Esophagus muscularis mucosa (tissue), 4 donors: ENCODE measurements at regions not wholly inside any gene's neighbourhood (a gene's known extent, or its start where the extent isn't known, plus 50 kb on each side); places are given as distances from the start of the nearest gene placed in this dataset.

Experiments used
- DNase-seq: peaks from one replicate; pipeline ENCODE4 v3.0.0-alpha.2; 2017; ENCODE audit errors: extremely low spot score
- H3K27ac ChIP-seq, 4 donors: fragments of 200-600 bp; sonication (generic); replicated peaks in 1 of 4; 1 replicate in 3 of 4; 2 replicates in 1 of 4; pipeline ENCODE4 v1.5.1; 2016 to 2019; ENCODE audit warnings: mild to moderate bottlenecking in 1 of 4
- H3K27me3 ChIP-seq, 4 donors: fragments of 200-600 bp; sonication (generic); one replicate each; pipeline versions ENCODE4 v1.5.1 to v1.6.0; 2016 to 2019
- H3K36me3 ChIP-seq, 4 donors: fragments of 200-600 bp; sonication (generic); one replicate each; pipeline ENCODE4 v1.5.1; 2016 to 2019
- H3K4me1 ChIP-seq, 4 donors: fragments of 200-600 bp; sonication (generic); one replicate each; pipeline ENCODE4 v1.5.1; 2016 to 2019
- H3K4me3 ChIP-seq, 4 donors: fragments of 200-600 bp; sonication (generic); 1 replicate in 2 of 4; 2 replicates in 2 of 4; pipeline ENCODE4 v1.5.1; 2016 to 2019; ENCODE audit warnings: mild to moderate bottlenecking in 4 of 4, moderate library complexity in 1 of 4
- H3K9me3 ChIP-seq, 4 donors: fragments of 200-600 bp; sonication (generic); 1 replicate in 3 of 4; 2 replicates in 1 of 4; pipeline ENCODE4 v1.5.1; 2016 to 2019
- EP300 ChIP-seq: sonication (generic); formaldehyde crosslinking; IDR thresholded peaks from one replicate; pipeline ENCODE4 v1.6.1; 2017; ENCODE audit warnings: antibody characterized with exemption
- POLR2A ChIP-seq: fragments of 450-650 bp; IDR thresholded peaks from one replicate; pipeline ENCODE4 v1.6.1; 2017; ENCODE audit warnings: antibody characterized with exemption, moderate library complexity, mild to moderate bottlenecking, low read depth
- POLR2AphosphoS5 ChIP-seq, 2 donors: sonication (generic); formaldehyde crosslinking; IDR thresholded peaks; one replicate each; pipeline ENCODE4 v1.6.1; 2017; ENCODE audit warnings: antibody characterized with exemption in 2 of 2
- WGBS: methylation state at CpG from one replicate; pipeline ENCODE4 v1.1.5; 2018; 5-methylcytosine and 5-hydroxymethylcytosine counted together
- intact Hi-C: fragments of 100-400 bp; cut with DNase I; formaldehyde crosslinking; loops from one replicate; pipeline ENCODE4 v1.15.1; 2023
- TF ChIP-seq, protein P1 (sequence below), 3 experiments: fragments of 200-600 bp in 2 of 3; fragments of 450-650 bp in 1 of 3; sonication (generic) in 2 of 3; IDR thresholded peaks; one replicate each; pipeline ENCODE4 v1.5.1; 2017 to 2019; ENCODE audit warnings: antibody characterized with exemption in 3 of 3, mild to moderate bottlenecking in 2 of 3, moderate library complexity in 1 of 3

DNA sequence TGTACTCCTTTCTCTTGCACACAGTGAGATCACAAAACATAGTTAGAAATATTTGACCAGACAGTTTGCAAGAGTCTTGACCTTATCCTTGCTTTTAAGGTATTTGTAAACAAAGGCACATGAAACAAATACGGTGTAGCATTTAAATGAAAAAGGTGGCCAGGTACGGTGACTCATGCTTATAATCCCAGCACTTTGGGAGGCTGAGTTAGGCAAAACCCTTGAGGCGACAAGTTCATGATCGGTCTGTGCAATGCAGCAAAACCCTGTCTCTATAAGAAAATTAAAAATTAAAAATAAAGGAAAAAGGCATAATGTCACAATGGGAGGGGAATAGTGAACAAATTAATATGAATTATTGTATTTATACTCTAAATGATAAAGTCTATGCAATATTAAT is 109.5 kb upstream of the PIK3C3 start:
- no peak overlapping the region for H3K4me3 ChIP-seq
- intact Hi-C loops, result no loop called here
- no peaks in the 10 kb centered on the region for H3K36me3 ChIP-seq
- H3K4me1 ChIP-seq, result no peaks in the 10 kb centered on the region
- H3K27me3 ChIP-seq, result no peaks in the 10 kb centered on the region
- DNase-seq, result no peak
- H3K27ac ChIP-seq, result no peak overlapping the region
- TF ChIP-seq EP300 (no peak), POLR2A (no peak), POLR2AphosphoS5 (IDR thresholded peaks at IDR 0.05) (no peak)
- TF ChIP-seq, protein P1, sequence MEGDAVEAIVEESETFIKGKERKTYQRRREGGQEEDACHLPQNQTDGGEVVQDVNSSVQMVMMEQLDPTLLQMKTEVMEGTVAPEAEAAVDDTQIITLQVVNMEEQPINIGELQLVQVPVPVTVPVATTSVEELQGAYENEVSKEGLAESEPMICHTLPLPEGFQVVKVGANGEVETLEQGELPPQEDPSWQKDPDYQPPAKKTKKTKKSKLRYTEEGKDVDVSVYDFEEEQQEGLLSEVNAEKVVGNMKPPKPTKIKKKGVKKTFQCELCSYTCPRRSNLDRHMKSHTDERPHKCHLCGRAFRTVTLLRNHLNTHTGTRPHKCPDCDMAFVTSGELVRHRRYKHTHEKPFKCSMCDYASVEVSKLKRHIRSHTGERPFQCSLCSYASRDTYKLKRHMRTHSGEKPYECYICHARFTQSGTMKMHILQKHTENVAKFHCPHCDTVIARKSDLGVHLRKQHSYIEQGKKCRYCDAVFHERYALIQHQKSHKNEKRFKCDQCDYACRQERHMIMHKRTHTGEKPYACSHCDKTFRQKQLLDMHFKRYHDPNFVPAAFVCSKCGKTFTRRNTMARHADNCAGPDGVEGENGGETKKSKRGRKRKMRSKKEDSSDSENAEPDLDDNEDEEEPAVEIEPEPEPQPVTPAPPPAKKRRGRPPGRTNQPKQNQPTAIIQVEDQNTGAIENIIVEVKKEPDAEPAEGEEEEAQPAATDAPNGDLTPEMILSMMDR (IDR thresholded peaks at IDR 0.05), result no peak
- no peaks in the 10 kb centered on the region for H3K9me3 ChIP-seq
- WGBS, result 85% methylated on average over 4 of the region's 4 CpGs

DNA sequence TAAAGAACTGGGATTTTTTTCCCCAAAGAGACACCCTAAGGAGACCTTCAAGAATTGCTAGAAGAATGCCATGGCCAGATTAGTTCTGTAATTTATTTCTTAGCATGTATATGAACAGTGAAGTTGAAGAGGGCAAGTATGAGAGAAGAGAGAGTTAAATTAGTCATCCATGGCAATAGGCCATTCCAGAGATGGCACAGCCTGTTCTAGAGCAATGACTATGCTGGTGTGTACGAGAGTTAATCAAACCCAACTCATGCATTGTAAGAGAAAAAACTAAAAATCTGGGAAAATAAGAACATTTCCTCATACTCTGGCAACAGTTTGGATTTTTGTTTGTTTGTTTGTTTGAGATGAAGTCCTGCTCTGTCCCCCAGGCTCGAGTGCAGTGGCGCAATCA is 112.1 kb upstream of the PIK3C3 start:
- 80% methylated on average over 3 of the region's 3 CpGs for WGBS
- intact Hi-C loops, result no loop called here

DNA sequence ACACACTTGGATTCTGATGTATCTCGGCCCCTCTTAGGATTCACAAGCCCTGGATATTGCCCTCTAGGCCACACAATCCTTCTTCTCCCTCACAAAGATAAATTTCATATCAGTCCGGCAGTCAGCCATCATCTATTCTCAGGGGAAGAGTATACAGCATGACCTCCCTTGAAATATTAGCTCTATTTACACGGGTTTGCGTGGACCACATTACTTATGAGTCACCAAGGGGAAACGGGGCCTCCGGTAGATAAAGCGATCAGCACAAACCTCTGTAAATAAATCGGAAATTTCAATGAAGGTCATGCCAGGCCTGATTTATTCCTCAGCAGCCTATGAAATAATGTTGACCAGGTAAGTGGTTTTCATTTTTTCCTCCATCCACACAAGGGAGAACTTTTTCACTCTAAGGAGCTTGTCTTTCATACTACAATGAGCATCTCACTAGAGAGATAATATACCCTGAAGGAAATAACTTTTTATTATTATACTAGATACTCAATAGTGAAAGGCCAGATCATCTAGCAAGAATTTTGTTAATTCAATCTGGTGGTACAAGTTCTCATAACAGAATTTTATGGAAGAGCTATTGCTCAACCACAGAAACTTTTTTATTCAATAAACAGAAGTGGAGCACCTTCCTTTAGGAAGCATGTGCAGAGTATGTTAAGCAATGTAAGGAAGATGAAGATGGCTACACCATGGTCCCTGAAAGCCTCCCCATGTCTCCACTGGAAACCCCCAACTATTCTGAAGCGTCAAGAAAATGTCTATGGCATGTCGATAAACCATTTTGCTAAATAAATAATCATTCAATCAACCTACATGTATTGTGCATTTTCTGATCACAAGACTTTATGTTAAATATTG is 125.2 kb upstream of the PIK3C3 start:
- 82% methylated on average over 10 of the region's 10 CpGs for WGBS
- no peaks in the 10 kb centered on the region for H3K4me1 ChIP-seq
- no peak overlapping the region for H3K27ac ChIP-seq
- no peak overlapping the region for H3K4me3 ChIP-seq
- no peaks in the 10 kb centered on the region for H3K9me3 ChIP-seq
- intact Hi-C loops, result no loop called here
- DNase-seq, result no peak
- no peaks in the 10 kb centered on the region for H3K36me3 ChIP-seq
- no peaks in the 10 kb centered on the region for H3K27me3 ChIP-seq
- TF ChIP-seq POLR2A (no peak), EP300 (no peak), POLR2AphosphoS5 (IDR thresholded peaks at IDR 0.05) (no peak)
- TF ChIP-seq, protein P1 (IDR thresholded peaks at IDR 0.05), result no peak

More for the DNA sequence above, 112.1 kb upstream of the PIK3C3 start:
- DNase-seq, result no peak
- no peak overlapping the region for H3K4me3 ChIP-seq
- no peaks in the 10 kb centered on the region for H3K36me3 ChIP-seq
- TF ChIP-seq POLR2AphosphoS5 (IDR thresholded peaks at IDR 0.05) (no peak), EP300 (no peak), POLR2A (no peak)
- TF ChIP-seq, protein P1 (IDR thresholded peaks at IDR 0.05), result no peak
- no peak overlapping the region for H3K27ac ChIP-seq
- H3K4me1 ChIP-seq, result no peaks in the 10 kb centered on the region
- H3K27me3 ChIP-seq, result peaks cover 0 to 4% (median 0%) of the 10 kb centered on the region in 4 donors
- H3K9me3 ChIP-seq, result no peaks in the 10 kb centered on the region

DNA sequence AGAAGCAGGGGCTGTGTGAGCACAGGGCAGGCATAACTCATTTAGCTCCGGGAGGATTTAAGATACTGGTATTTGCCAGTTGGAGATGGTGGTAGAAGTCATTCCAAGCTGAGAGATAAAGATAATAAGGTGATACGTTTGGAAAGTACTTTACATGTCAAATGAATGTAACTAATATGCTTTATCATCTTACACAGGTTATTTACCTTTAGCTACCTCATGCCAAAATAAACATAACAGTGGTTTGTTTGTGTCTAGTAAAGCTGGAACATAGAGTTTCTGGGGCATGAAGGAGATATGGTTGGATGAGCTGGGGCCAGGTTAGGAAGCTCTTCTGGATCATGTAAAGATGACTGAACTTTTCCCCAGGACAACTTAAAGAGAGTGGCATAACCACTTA is 126.9 kb upstream of the PIK3C3 start:
- TF ChIP-seq, protein P1 (IDR thresholded peaks at IDR 0.05), result no peak
- TF ChIP-seq EP300 (no peak), POLR2AphosphoS5 (IDR thresholded peaks at IDR 0.05) (no peak), POLR2A (no peak)
- 52% methylated on average over 2 of the region's 2 CpGs for WGBS
- Histone ChIP-seq H3K4me3 (no peak overlapping the region), H3K27me3 (no peaks in the 10 kb centered on the region), H3K36me3 (no peaks in the 10 kb centered on the region), H3K4me1 (no peaks in the 10 kb centered on the region), H3K27ac (no peak overlapping the region), H3K9me3 (no peaks in the 10 kb centered on the region)
- no peak for DNase-seq
- intact Hi-C loops, result no loop called here

DNA sequence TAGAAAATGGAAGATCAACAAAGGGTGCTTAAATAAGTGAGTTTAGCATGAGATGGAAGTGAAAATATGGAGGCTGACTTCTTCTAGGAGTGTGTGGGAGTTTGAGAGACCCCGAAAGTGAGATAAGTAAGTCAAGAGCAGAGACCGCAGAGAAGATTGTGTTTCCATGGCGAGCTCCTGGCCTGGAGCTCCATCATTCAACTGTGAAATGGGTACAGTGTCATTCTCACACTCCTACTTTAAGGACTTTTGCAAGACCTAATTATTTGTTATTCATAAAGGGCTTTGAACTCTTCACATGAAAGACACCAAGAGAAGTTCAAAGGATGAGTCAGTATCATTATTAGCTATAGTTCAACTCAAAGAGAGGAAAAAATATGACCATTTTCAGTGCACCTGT is 134.2 kb upstream of the PIK3C3 start:
- H3K27ac ChIP-seq, result no peak overlapping the region
- no peaks in the 10 kb centered on the region for H3K27me3 ChIP-seq
- H3K4me1 ChIP-seq, result no peaks in the 10 kb centered on the region
- 80% methylated on average over 3 of the region's 3 CpGs for WGBS
- TF ChIP-seq EP300 (no peak), POLR2A (no peak), POLR2AphosphoS5 (IDR thresholded peaks at IDR 0.05) (no peak)
- TF ChIP-seq, protein P1 (IDR thresholded peaks at IDR 0.05), result no peak
- no peaks in the 10 kb centered on the region for H3K36me3 ChIP-seq
- no peak overlapping the region for H3K4me3 ChIP-seq
- H3K9me3 ChIP-seq, result no peaks in the 10 kb centered on the region
- intact Hi-C loops, result no loop called here
- no peak for DNase-seq
